ENCODE measurements at regions not wholly inside any gene's neighbourhood (a gene's known extent, or its start where the extent isn't known, plus 50 kb on each side); places are given as distances from the start of the nearest gene placed in this dataset.

GRCh38 chr2:193584522-193584938 is 1389.8 kb upstream of the TMEFF2 start:
- CTCF ChIA-PET, result interaction anchor here (0.5 to 1.8 kb wide), 9 partner anchors 9 to 1009 kb away, joined by 3 to 8 read pairs (median 3); no protein-coding TSS in a partner anchor
- Histone ChIP-seq H3K4me1 (peaks cover 9% of the 10 kb centered on the region; the same call in 1 of the 2 replicates), H3K36me3 (ENCODE audit: control insufficient read depth, insufficient read depth, low read length) (no peaks in the 10 kb centered on the region), H3K9me3 (peaks cover 4% of the 10 kb centered on the region; the same call in 1 of the 2 replicates), H3K27me3 (replicated peaks; ENCODE audit: control insufficient read depth, insufficient read depth, low read length) (no peaks in the 10 kb centered on the region), H3K4me3 (ENCODE audit: low read depth, low read length) (no peak overlapping the region)
- POLR2A ChIA-PET, result no interaction called here
- no TSS peak for BruUV-seq (replicated peaks)
- H3K27ac Mint-ChIP-seq (ENCODE audit: unreplicated experiment), result peak overlapping the region; percentile 17
- H3K27me3 Mint-ChIP-seq (ENCODE audit: insufficient read depth, unreplicated experiment), result no peaks in the 10 kb centered on the region
- H3K4me1 Mint-ChIP-seq (ENCODE audit: low read depth, unreplicated experiment), result peaks cover 14% of the 10 kb centered on the region
- peak; percentile 55 to 63 for DNase-seq
- H3K9me3 Mint-ChIP-seq (ENCODE audit: unreplicated experiment), result no peaks in the 10 kb centered on the region
- no peak overlapping the region for H3K4me3 Mint-ChIP-seq (ENCODE audit: unreplicated experiment)
- H3K36me3 Mint-ChIP-seq (ENCODE audit: insufficient read depth, unreplicated experiment), result no peaks in the 10 kb centered on the region
- TF ChIP-seq CTCF (IDR thresholded peaks at IDR 0.05; ENCODE audit: insufficient read depth in 1 of 2, low read depth in 1 of 2, low read length in 1 of 2, severe bottlenecking in 1 of 2, unreplicated experiment in 1 of 2), result peak; percentile 58 to 59
- intact Hi-C loops (cut with micrococcal nuclease; ENCODE audit: unreplicated experiment), result loop anchor here (1.0 to 5.0 kb wide), 7 partner anchors 129 to 835 kb away; no protein-coding TSS in a partner anchor

DNA sequence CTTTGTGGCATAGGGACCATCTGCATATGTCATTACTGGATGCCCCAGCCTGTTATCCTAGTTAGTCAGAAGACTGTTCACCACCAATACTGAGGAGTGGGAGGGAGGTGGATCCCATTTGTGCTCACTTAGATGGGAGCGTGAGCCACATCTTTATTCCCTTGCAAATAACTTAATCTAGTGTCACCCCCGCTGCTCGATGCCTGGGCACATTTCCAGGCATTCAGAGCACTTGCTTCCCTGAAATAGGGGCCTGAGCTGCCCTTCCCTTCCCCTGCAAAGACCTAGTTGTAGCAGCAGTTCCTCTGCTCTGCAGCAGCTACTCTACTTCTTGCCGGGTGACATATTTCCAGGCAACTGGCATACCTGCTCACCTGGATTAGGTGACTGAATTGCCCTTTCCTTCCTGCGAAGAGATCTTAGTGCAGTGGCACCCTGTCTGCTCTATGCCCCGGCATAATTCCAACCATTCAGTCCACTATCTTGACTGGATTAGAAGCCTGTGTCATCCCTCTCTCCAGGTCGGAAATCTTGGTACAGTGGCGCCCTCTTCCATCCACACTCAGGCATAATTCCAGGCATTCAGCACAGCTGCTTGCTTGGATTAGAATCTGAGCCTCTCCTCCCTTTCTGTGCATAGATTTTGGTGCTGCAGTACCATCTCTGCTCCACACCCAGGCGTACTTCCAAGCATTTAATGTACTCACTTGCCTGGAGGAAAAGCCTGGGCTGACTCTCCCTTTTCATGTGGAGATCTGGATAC is 1389.1 kb upstream of the TMEFF2 start:
- peaks cover 14% of the 10 kb centered on the region for H3K4me1 Mint-ChIP-seq (ENCODE audit: low read depth, unreplicated experiment)
- POLR2A ChIA-PET, result no interaction called here
- no peak overlapping the region for H3K4me3 Mint-ChIP-seq (ENCODE audit: unreplicated experiment)
- peak overlapping the region; percentile 26 for H3K27ac Mint-ChIP-seq (ENCODE audit: unreplicated experiment)
- intact Hi-C loops (cut with micrococcal nuclease; ENCODE audit: unreplicated experiment), result loop anchor here (1.0 to 5.0 kb wide), 7 partner anchors 129 to 835 kb away; no protein-coding TSS in a partner anchor
- Histone ChIP-seq H3K4me3 (ENCODE audit: low read depth, low read length) (no peak overlapping the region), H3K27me3 (replicated peaks; ENCODE audit: control insufficient read depth, insufficient read depth, low read length) (no peaks in the 10 kb centered on the region), H3K36me3 (ENCODE audit: control insufficient read depth, insufficient read depth, low read length) (no peaks in the 10 kb centered on the region), H3K4me1 (peaks cover 9% of the 10 kb centered on the region; the same call in 1 of the 2 replicates), H3K9me3 (peaks cover 4% of the 10 kb centered on the region; the same call in 1 of the 2 replicates)
- BruUV-seq (replicated peaks), result no TSS peak
- H3K27me3 Mint-ChIP-seq (ENCODE audit: insufficient read depth, unreplicated experiment), result no peaks in the 10 kb centered on the region
- DNase-seq, result peak; percentile 60 to 69
- TF ChIP-seq CTCF (IDR thresholded peaks at IDR 0.05; ENCODE audit: insufficient read depth in 1 of 2, low read depth in 1 of 2, low read length in 1 of 2, severe bottlenecking in 1 of 2, unreplicated experiment in 1 of 2), result peak; percentile 34 to 38
- CTCF ChIA-PET, result interaction anchor here (0.6 to 1.8 kb wide), 7 partner anchors 8 to 834 kb away, joined by 3 to 8 read pairs (median 3); no protein-coding TSS in a partner anchor
- H3K36me3 Mint-ChIP-seq (ENCODE audit: insufficient read depth, unreplicated experiment), result no peaks in the 10 kb centered on the region
- no peaks in the 10 kb centered on the region for H3K9me3 Mint-ChIP-seq (ENCODE audit: unreplicated experiment)

- Mint-ChIP-seq H3K4me1 (ENCODE audit: low read depth, unreplicated experiment) (peaks cover 14% of the 10 kb centered on the region), H3K9me3 (ENCODE audit: unreplicated experiment) (peaks cover 11% of the 10 kb centered on the region), H3K4me3 (ENCODE audit: unreplicated experiment) (no peak overlapping the region), H3K27ac (ENCODE audit: unreplicated experiment) (no peak overlapping the region), H3K36me3 (ENCODE audit: insufficient read depth, unreplicated experiment) (no peaks in the 10 kb centered on the region), H3K27me3 (ENCODE audit: insufficient read depth, unreplicated experiment) (no peaks in the 10 kb centered on the region)
- no peak overlapping the region for H3K4me3 ChIP-seq (ENCODE audit: low read depth, low read length)
- no TSS peak for BruUV-seq (replicated peaks)
- no peak for TF ChIP-seq CTCF (IDR thresholded peaks at IDR 0.05; ENCODE audit: insufficient read depth in 1 of 2, low read depth in 1 of 2, low read length in 1 of 2, severe bottlenecking in 1 of 2, unreplicated experiment in 1 of 2)
- ChIA-PET CTCF (no interaction called here), POLR2A (no interaction called here)
- no peak for DNase-seq
- no peaks in the 10 kb centered on the region for H3K36me3 ChIP-seq (ENCODE audit: control insufficient read depth, insufficient read depth, low read length)
- H3K4me1 ChIP-seq, result peaks cover 9% of the 10 kb centered on the region; the same call in 1 of the 2 replicates
- intact Hi-C loops (cut with micrococcal nuclease; ENCODE audit: unreplicated experiment), result loop anchor here (5.0 kb wide), 1 partner anchor 210 kb away; no protein-coding TSS in a partner anchor
- no peaks in the 10 kb centered on the region for H3K27me3 ChIP-seq (replicated peaks; ENCODE audit: control insufficient read depth, insufficient read depth, low read length)
- peaks cover 4% of the 10 kb centered on the region; the same call in 1 of the 2 replicates for H3K9me3 ChIP-seq
These were observed 1387.1 kb upstream of the TMEFF2 start for GRCh38 chr2:193581807-193582206.
